B cell (primary cell): ENCODE measurements at regions not wholly inside any gene's neighbourhood (a gene's known extent, or its start where the extent isn't known, plus 50 kb on each side); places are given as distances from the start of the nearest gene placed in this dataset.

Source experiments
- ATAC-seq: fragments of 200-7000 bp; cut with Tn5 transposase; one replicate; pipeline ENCODE4 v1.10.0; 2021; ENCODE audit warnings: low read depth, mild to moderate bottlenecking, moderate number of reproducible peaks, moderate library complexity
- CTCF ChIA-PET: fragments of 350-600 bp; sonication (Branson Sonifier 250); formaldehyde crosslinking; loops from one replicate; lab custom pipeline; 2021; ENCODE audit warnings: antibody characterized with exemption, inconsistent platforms; lab: Charles Lee
- POLR2A ChIA-PET: fragments of 350-600 bp; sonication (Branson Sonifier 250); formaldehyde crosslinking; loops from one replicate; lab custom pipeline; 2021; ENCODE audit warnings: antibody characterized with exemption; lab: Charles Lee
- DNase-seq: peaks from one replicate; pipeline ENCODE4 v3.0.0; 2013
- H2AFZ ChIP-seq: 2 replicates; pipeline ENCODE4 v1.6.1; 2012; ENCODE audit warnings: mild to moderate bottlenecking, low read depth, low read length; ENCODE audit not compliant: insufficient read depth, poor library complexity, severe bottlenecking
- H3K27ac ChIP-seq, 2 donors: 1 replicate in 1 of 2; 2 replicates in 1 of 2; pipeline ENCODE4 v1.5.1; 2012 to 2013; ENCODE audit warnings: low read length in 2 of 2, mild to moderate bottlenecking in 2 of 2, moderate library complexity in 1 of 2
- H3K27me3 ChIP-seq, 4 experiments: fragments of 200-600 bp in 1 of 4; sonication (generic) in 1 of 4; replicated peaks in 1 of 4; 1 replicate in 2 of 4; 2 replicates in 2 of 4; pipeline versions ENCODE4 v1.6.1 to v1.7.0; 2013 to 2016; ENCODE audit warnings: low read length in 3 of 4, mild to moderate bottlenecking in 2 of 4, mixed read lengths in 1 of 4, moderate library complexity in 1 of 4; ENCODE audit not compliant: insufficient read depth in 4 of 4, control insufficient read depth in 3 of 4; ENCODE audit errors: control extremely low read depth in 1 of 4
- H3K36me3 ChIP-seq, 2 experiments: replicated peaks in 1 of 2; 1 replicate in 1 of 2; 2 replicates in 1 of 2; pipeline versions ENCODE4 v1.6.1 to v1.7.1; 2013; ENCODE audit warnings: low read length in 1 of 2; ENCODE audit not compliant: insufficient read depth in 2 of 2, control insufficient read depth in 1 of 2; ENCODE audit errors: control extremely low read depth in 1 of 2, extremely low read depth in 1 of 2
- H3K4me1 ChIP-seq, 2 donors: fragments of 200-600 bp in 1 of 2; sonication (generic) in 1 of 2; 1 replicate in 1 of 2; 2 replicates in 1 of 2; pipeline versions ENCODE4 v1.5.1 to v1.6.1; 2013 to 2017; ENCODE audit warnings: low read length in 2 of 2; ENCODE audit not compliant: control insufficient read depth in 2 of 2, insufficient read depth in 2 of 2
- H3K4me2 ChIP-seq: replicated peaks from 2 replicates; pipeline ENCODE3; 2012; ENCODE audit warnings: mild to moderate bottlenecking, low read depth, low read length; ENCODE audit not compliant: poor library complexity, severe bottlenecking
- H3K4me3 ChIP-seq, 5 experiments: fragments of 200-600 bp in 1 of 5; sonication (generic) in 1 of 5; 1 replicate in 3 of 5; 2 replicates in 2 of 5; pipeline versions ENCODE4 v1.5.1 to v1.7.0; 2011 to 2016; ENCODE audit warnings: low read length in 4 of 5, mild to moderate bottlenecking in 4 of 5, low read depth in 2 of 5, control low read depth in 1 of 5, moderate library complexity in 1 of 5; ENCODE audit not compliant: insufficient read depth in 1 of 5; ENCODE audit errors: control extremely low read depth in 1 of 5, extremely low read depth in 1 of 5
- H3K79me2 ChIP-seq: fragments of 200-600 bp; sonication (generic); one replicate; pipeline ENCODE4 v1.6.0; 2016; ENCODE audit warnings: low read length; ENCODE audit not compliant: control insufficient read depth, insufficient read depth
- H3K9ac ChIP-seq: fragments of 200-600 bp; sonication (generic); 2 replicates; pipeline ENCODE4 v1.6.1; 2017; ENCODE audit warnings: mild to moderate bottlenecking, low read length, moderate library complexity
- H3K9me3 ChIP-seq, 3 donors: one replicate each; pipeline versions ENCODE4 v1.6.1 to v1.7.1; 2013; ENCODE audit warnings: low read length in 2 of 3; ENCODE audit not compliant: control insufficient read depth in 2 of 3, insufficient read depth in 1 of 3; ENCODE audit errors: control extremely low read depth in 1 of 3
- H4K20me1 ChIP-seq: 2 replicates; pipeline ENCODE4 v1.6.0; 2012; ENCODE audit warnings: mild to moderate bottlenecking, low read length; ENCODE audit not compliant: insufficient read depth, control insufficient read depth, poor library complexity, severe bottlenecking
- H3K27ac Mint-ChIP-seq: one replicate; pipeline ENCODE4 v1.8.0; 2021; ENCODE audit warnings: mixed read lengths
- H3K27me3 Mint-ChIP-seq: one replicate; pipeline ENCODE4 v1.8.0; 2021; ENCODE audit warnings: mixed read lengths
- H3K4me1 Mint-ChIP-seq: one replicate; pipeline ENCODE4 v1.8.0; 2021; ENCODE audit warnings: mixed read lengths
- H3K4me3 Mint-ChIP-seq: one replicate; pipeline ENCODE4 v1.8.0; 2021; ENCODE audit warnings: mixed read lengths
- H3K9me3 Mint-ChIP-seq: one replicate; pipeline ENCODE4 v1.8.0; 2022; ENCODE audit warnings: mixed read lengths; ENCODE audit not compliant: insufficient read depth
- CTCF ChIP-seq: fragments of 200-600 bp; IDR thresholded peaks from one replicate; pipeline ENCODE4 v1.8.0; 2022; ENCODE audit warnings: antibody characterized with exemption, mild to moderate bottlenecking
- EZH2 ChIP-seq: IDR thresholded peaks from 2 replicates; pipeline ENCODE4 v1.6.1; 2012; ENCODE audit warnings: borderline replicate concordance, low read depth, mild to moderate bottlenecking, moderate library complexity, low read length; ENCODE audit not compliant: insufficient read depth, poor library complexity, severe bottlenecking
- WGBS: methylation state at CpG from one replicate; pipeline ENCODE4 v1.1.5; 2013; ENCODE audit warnings: missing lambda C conversion rate; ENCODE audit not compliant: insufficient coverage; 5-methylcytosine and 5-hydroxymethylcytosine counted together
- intact Hi-C: fragments of 100-400 bp; cut with micrococcal nuclease; formaldehyde crosslinking; loops from one replicate; pipeline ENCODE4 v1.10.0; 2022

- Mint-ChIP-seq H3K4me3 (no peak overlapping the region), H3K27ac (no peak overlapping the region), H3K4me1 (no peaks in the 10 kb centered on the region), H3K9me3 (no peaks in the 10 kb centered on the region), H3K27me3 (peaks cover 4% of the 10 kb centered on the region)
- Histone ChIP-seq H3K9me3 (no peaks in the 10 kb centered on the region), H3K36me3 (no peaks in the 10 kb centered on the region), H4K20me1 (no peaks in the 10 kb centered on the region), H3K4me3 (no peak overlapping the region), H3K9ac (no peak overlapping the region), H2AFZ (no peak overlapping the region), H3K4me2 (no peak overlapping the region), H3K27me3 (peaks cover 0 to 4% (median 0%) of the 10 kb centered on the region in 4 experiments), H3K27ac (no peak overlapping the region), H3K79me2 (no peaks in the 10 kb centered on the region), H3K4me1 (no peaks in the 10 kb centered on the region)
- TF ChIP-seq CTCF: no peak
- no peak for TF ChIP-seq EZH2
- intact Hi-C loops: no loop called here
- DNase-seq (no peak), ATAC-seq (no peak)
- ChIA-PET POLR2A (no interaction called here), CTCF (interaction anchor here (1.2 to 3.0 kb wide), 2 partner anchors 9 to 10 kb away, joined by 4 to 12 read pairs; no protein-coding TSS in a partner anchor)
- 88% methylated on average over 4 of the region's 6 CpGs for WGBS
Observed at GRCh38 chr2:84314250-84314649, 144.8 kb downstream of the SUCLG1 start.

- Mint-ChIP-seq H3K4me3 (no peak overlapping the region), H3K27ac (no peak overlapping the region), H3K27me3 (peaks cover 5% of the 10 kb centered on the region), H3K4me1 (no peaks in the 10 kb centered on the region), H3K9me3 (peaks cover 13% of the 10 kb centered on the region)
- WGBS: 78% methylated on average over 3 of the region's 3 CpGs
- no peak for TF ChIP-seq CTCF
- TF ChIP-seq EZH2: no peak
- Histone ChIP-seq H3K4me2 (no peak overlapping the region), H2AFZ (no peak overlapping the region), H3K9ac (no peak overlapping the region), H3K4me1 (no peaks in the 10 kb centered on the region), H3K9me3 (peaks cover 0 to 17% (median 9%) of the 10 kb centered on the region in 3 donors), H3K36me3 (no peaks in the 10 kb centered on the region), H3K4me3 (no peak overlapping the region), H4K20me1 (no peaks in the 10 kb centered on the region), H3K79me2 (no peaks in the 10 kb centered on the region), H3K27me3 (no peaks in the 10 kb centered on the region), H3K27ac (no peak overlapping the region)
- ChIA-PET CTCF (no interaction called here), POLR2A (no interaction called here)
- ATAC-seq (no peak), DNase-seq (no peak)
- intact Hi-C loops: no loop called here
Observed at GRCh38 chr2:84309281-84309680, 149.8 kb downstream of the SUCLG1 start.
